ENCODE measurements at regions not wholly inside any gene's neighbourhood (a gene's known extent, or its start where the extent isn't known, plus 50 kb on each side); places are given as distances from the start of the nearest gene placed in this dataset.

DNA sequence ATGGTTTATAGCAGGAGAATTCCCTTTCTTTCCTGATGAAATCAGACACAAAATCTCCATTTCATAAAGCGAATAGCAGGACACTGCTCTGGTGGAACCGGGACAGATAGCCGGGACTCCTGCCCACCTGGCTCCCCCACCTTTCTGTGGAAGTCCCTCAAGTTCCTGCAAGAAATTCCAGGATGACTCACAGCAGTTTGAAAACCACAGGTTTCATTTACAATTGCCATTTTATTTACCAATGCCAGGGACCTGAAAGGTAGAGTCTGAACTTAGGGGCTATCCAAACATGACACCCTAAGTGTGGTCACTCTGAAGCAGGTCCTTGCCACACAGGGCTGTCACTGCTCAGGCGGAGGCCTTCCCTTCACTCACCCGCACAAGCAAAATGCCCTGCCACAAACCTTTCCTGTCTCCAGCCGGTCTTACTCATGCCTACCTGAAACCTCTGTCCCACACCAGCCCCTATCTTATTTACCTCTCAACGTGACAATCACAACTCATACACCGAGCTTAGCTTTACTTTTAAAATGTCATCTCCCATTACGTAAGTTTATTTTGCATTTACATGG, 63.3 kb upstream of the TAF1L start:
- no peak overlapping the region for H3K4me3 ChIP-seq
- WGBS, 2 donors, result 82 to 89% methylated on average over 9 of the region's 9 CpGs
- no peaks in the 10 kb centered on the region for H3K4me1 ChIP-seq
- H3K27me3 ChIP-seq, result no peaks in the 10 kb centered on the region
- TF ChIP-seq CTCF (IDR thresholded peaks at IDR 0.05), result no peak
- no peak for TF ChIP-seq EP300 (IDR thresholded peaks at IDR 0.05)
- TF ChIP-seq POLR2A (IDR thresholded peaks at IDR 0.05), result no peak
- no peak for TF ChIP-seq POLR2AphosphoS5 (IDR thresholded peaks at IDR 0.05)
- no peaks in the 10 kb centered on the region for H3K9me3 ChIP-seq
- no peaks in the 10 kb centered on the region for H3K36me3 ChIP-seq
- no peak overlapping the region for H3K27ac ChIP-seq
- DNase-seq, result no peak
- ATAC-seq (ENCODE audit: low FRiP score in 2 of 2), result no peak

DNA sequence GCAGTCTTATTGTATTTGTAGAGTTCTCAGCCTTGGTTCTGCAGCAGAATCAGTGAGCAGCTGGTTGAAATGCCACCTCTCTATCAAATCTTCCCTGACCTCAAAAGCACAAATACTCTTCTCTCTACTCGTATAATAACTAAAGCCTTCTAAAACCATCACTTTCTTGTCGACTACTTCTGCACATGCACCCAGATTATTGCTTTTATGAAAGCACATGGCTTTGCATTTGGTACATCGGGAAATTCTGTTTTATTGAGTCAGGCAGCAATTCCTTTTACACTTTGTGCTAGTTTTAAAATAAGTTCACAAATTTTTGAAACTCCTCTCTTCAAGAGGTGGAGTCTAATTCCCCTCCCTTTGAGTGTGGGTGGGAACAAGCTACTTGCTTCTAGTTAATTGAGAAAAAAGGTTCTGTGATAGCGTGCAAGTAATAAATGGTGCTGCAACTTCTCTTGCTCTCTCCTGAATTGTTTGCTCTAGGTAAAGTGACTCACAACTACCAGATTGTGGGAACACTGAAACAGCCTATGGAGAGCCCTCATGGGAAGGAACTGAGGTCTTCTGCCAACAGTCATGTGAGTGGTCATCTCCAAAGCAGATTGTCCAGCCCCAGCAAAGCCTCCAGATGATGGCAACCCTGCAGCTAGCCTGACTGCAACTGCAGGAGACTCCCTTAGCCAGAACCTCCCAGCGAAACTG, 66.0 kb upstream of the TAF1L start:
- H3K27me3 ChIP-seq, result no peaks in the 10 kb centered on the region
- H3K36me3 ChIP-seq, result no peaks in the 10 kb centered on the region
- ATAC-seq (ENCODE audit: low FRiP score in 2 of 2), result no peak
- no peak overlapping the region for H3K27ac ChIP-seq
- WGBS, 2 donors, result 83 to 85% methylated on average over 4 to 5 of the region's 5 CpGs
- H3K4me1 ChIP-seq, result no peaks in the 10 kb centered on the region
- no peak overlapping the region for H3K4me3 ChIP-seq
- no peaks in the 10 kb centered on the region for H3K9me3 ChIP-seq
- DNase-seq, result peak in 1 of 2 donors; percentile 26
- no peak for TF ChIP-seq POLR2AphosphoS5 (IDR thresholded peaks at IDR 0.05)
- no peak for TF ChIP-seq CTCF (IDR thresholded peaks at IDR 0.05)

DNA sequence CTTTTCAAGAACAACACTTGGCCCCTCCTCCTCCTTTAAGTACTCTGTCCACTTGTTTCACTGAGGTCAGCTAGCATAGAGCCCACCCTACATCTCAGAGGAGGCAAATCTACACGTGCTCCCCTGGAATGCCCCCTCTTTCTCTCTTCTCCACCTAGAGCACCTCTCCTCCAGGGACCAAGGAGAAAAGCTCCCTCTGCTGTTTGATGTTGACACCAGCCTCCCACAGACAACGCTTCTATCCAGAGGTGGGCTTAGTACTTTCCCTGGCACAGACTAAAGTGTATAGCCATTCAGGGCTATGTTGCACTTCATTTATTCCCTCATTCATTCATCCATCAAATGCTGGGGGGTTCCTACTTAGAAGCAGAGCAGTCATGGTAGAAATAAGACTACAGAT, 68.2 kb upstream of the TAF1L start:
- H3K4me1 ChIP-seq, result no peaks in the 10 kb centered on the region
- H3K4me3 ChIP-seq, result no peak overlapping the region
- DNase-seq, result no peak
- H3K27ac ChIP-seq, result no peak overlapping the region
- H3K9me3 ChIP-seq, result no peaks in the 10 kb centered on the region
- H3K27me3 ChIP-seq, result no peaks in the 10 kb centered on the region
- no peak for ATAC-seq (ENCODE audit: low FRiP score in 2 of 2)
- TF ChIP-seq EP300 (IDR thresholded peaks at IDR 0.05), result no peak
- no peak for TF ChIP-seq CTCF (IDR thresholded peaks at IDR 0.05)
- no peak for TF ChIP-seq POLR2A (IDR thresholded peaks at IDR 0.05)
- no peak for TF ChIP-seq POLR2AphosphoS5 (IDR thresholded peaks at IDR 0.05)
- no peaks in the 10 kb centered on the region for H3K36me3 ChIP-seq
- 21 to 40% methylated on average over 2 of the region's 2 CpGs for WGBS, 2 donors

- no peak for DNase-seq
- H3K27me3 ChIP-seq, result no peaks in the 10 kb centered on the region
- no peaks in the 10 kb centered on the region for H3K4me1 ChIP-seq
- no peaks in the 10 kb centered on the region for H3K36me3 ChIP-seq
- WGBS, 2 donors, result 33 to 63% methylated on average over 2 of the region's 2 CpGs
- no peaks in the 10 kb centered on the region for H3K9me3 ChIP-seq
- no peak for TF ChIP-seq EP300 (IDR thresholded peaks at IDR 0.05)
- no peak for TF ChIP-seq POLR2A (IDR thresholded peaks at IDR 0.05)
- TF ChIP-seq POLR2AphosphoS5 (IDR thresholded peaks at IDR 0.05), result no peak
- no peak for TF ChIP-seq CTCF (IDR thresholded peaks at IDR 0.05)
- ATAC-seq (ENCODE audit: low FRiP score in 2 of 2), result no peak
- no peak overlapping the region for H3K27ac ChIP-seq
- no peak overlapping the region for H3K4me3 ChIP-seq
Measured at GRCh38 chr9:32704343-32704742, 68.9 kb upstream of the TAF1L start.

- H3K36me3 ChIP-seq, result no peaks in the 10 kb centered on the region
- WGBS, 2 donors, result 63 to 83% methylated on average over 5 of the region's 5 CpGs
Measured at GRCh38 chr9:32705059-32705458, 69.6 kb upstream of the TAF1L start.

More at GRCh38 chr9:32705059-32705458, 69.6 kb upstream of the TAF1L start:
- H3K9me3 ChIP-seq, result no peaks in the 10 kb centered on the region
- no peaks in the 10 kb centered on the region for H3K4me1 ChIP-seq
- DNase-seq (no peak), ATAC-seq (ENCODE audit: low FRiP score in 2 of 2) (no peak)
- no peak for TF ChIP-seq EP300 (IDR thresholded peaks at IDR 0.05)
- TF ChIP-seq POLR2A (IDR thresholded peaks at IDR 0.05), result no peak
- TF ChIP-seq CTCF (IDR thresholded peaks at IDR 0.05), result no peak
- no peak for TF ChIP-seq POLR2AphosphoS5 (IDR thresholded peaks at IDR 0.05)
- H3K27ac ChIP-seq, result no peak overlapping the region
- H3K27me3 ChIP-seq, result no peaks in the 10 kb centered on the region
- H3K4me3 ChIP-seq, result no peak overlapping the region
